ENCODE measurements at regions not wholly inside any gene's neighbourhood (a gene's known extent, or its start where the extent isn't known, plus 50 kb on each side); places are given as distances from the start of the nearest gene placed in this dataset.

DNA sequence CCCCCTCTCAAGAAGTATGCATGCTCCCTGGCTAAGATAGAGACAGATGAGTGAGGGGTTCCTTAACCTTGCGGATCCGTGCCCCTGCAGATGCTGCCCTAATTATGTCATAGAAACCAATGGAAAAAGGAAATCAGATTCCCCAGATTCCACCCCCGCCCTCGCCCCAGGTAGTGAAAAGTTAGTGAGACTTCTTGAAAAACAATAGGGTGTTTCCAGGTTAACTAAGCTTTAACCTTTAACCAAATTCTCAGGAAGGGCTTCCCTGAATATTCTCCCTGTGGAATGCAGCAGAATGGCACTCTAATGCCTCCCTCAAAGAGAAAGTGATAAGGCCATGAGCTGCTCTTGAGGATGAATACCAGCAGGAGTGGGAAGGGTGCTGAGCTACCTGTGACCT lies 116.0 kb upstream of the RANBP3L start:
- TF ChIP-seq, protein P1, sequence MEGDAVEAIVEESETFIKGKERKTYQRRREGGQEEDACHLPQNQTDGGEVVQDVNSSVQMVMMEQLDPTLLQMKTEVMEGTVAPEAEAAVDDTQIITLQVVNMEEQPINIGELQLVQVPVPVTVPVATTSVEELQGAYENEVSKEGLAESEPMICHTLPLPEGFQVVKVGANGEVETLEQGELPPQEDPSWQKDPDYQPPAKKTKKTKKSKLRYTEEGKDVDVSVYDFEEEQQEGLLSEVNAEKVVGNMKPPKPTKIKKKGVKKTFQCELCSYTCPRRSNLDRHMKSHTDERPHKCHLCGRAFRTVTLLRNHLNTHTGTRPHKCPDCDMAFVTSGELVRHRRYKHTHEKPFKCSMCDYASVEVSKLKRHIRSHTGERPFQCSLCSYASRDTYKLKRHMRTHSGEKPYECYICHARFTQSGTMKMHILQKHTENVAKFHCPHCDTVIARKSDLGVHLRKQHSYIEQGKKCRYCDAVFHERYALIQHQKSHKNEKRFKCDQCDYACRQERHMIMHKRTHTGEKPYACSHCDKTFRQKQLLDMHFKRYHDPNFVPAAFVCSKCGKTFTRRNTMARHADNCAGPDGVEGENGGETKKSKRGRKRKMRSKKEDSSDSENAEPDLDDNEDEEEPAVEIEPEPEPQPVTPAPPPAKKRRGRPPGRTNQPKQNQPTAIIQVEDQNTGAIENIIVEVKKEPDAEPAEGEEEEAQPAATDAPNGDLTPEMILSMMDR (IDR thresholded peaks at IDR 0.05): no peak
- TF ChIP-seq POLR2A (IDR thresholded peaks at IDR 0.05): no peak
- TF ChIP-seq EP300 (IDR thresholded peaks at IDR 0.05): no peak

All from tibial nerve (tissue), 4 donors.